ENCODE measurements at regions not wholly inside any gene's neighbourhood (a gene's known extent, or its start where the extent isn't known, plus 50 kb on each side); places are given as distances from the start of the nearest gene placed in this dataset.

- TF ChIP-seq CTCF (IDR thresholded peaks at IDR 0.05): no peak
- no peak for TF ChIP-seq EZH2 (IDR thresholded peaks at IDR 0.05; ENCODE audit: borderline replicate concordance, insufficient read depth, low read depth, low read length, poor library complexity, severe bottlenecking)
These were observed 295.0 kb downstream of the RAP2B start for GRCh38 chr3:153456833-153457545.
